ELF-1 (cell line): ENCODE measurements at regions not wholly inside any gene's neighbourhood (a gene's known extent, or its start where the extent isn't known, plus 50 kb on each side); places are given as distances from the start of the nearest gene placed in this dataset.

Experiments used
- DNase-seq: peaks from one replicate; pipeline ENCODE4 v3.0.0-alpha.2; 2016; ENCODE audit warnings: low read depth, low spot score

DNA sequence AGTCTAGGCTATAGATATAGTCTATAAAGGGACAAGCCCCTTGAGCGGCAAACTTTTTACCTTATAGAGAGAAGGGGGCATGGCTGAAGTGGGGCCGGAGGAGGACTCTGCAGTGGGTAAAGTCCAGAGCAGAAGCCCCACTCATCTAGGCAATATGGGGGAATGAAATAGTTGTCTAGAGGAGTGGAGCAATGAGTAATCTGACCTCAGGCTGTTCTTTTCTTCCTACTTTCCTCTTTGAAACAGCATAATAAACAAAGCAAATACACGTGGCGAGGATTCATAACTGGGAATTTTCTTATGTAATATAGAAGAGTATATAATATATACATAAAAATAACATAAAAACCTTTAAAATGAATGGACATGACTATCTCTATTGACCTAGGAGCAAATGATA is 546.4 kb upstream of the ZNF385D start:
- no peak for DNase-seq

DNA sequence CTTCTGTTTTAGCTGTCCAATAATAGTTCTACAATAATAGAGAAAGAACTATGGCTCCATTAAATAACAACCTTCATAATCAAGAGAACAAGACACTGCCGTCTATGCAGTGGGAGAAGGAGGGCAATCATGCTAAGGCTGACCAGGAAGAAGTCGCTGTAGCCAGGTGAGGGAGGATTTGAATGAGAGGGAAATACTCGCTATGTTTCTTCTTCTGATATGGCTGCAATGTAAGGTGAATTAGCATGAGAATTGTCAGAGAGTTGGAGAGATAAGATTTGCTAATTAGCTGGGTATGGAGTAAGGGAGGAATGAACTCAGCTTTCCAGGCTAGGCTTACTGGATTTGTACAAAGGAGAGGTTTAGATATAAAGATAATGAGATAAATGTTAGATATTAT is 555.4 kb upstream of the ZNF385D start:
- no peak for DNase-seq

DNA sequence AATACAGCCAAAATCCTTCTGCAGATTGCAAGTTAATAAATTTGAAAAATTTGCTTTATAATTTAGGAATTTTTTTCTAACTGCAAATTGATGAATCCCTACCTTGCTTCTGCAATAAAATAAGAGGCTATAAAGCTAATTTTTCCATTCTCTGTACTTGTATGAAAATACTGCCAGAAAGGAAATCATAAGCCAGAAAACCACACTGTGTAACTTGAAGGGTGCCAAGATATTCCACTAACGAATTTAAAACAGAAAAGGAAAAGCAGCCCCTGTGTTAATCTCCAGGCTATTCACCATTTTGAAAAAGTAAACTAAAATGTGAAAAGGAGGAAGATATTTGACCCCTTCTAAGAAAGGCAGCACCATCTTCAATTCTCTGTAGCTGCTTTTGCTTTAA is 557.9 kb upstream of the ZNF385D start:
- no peak for DNase-seq

DNA sequence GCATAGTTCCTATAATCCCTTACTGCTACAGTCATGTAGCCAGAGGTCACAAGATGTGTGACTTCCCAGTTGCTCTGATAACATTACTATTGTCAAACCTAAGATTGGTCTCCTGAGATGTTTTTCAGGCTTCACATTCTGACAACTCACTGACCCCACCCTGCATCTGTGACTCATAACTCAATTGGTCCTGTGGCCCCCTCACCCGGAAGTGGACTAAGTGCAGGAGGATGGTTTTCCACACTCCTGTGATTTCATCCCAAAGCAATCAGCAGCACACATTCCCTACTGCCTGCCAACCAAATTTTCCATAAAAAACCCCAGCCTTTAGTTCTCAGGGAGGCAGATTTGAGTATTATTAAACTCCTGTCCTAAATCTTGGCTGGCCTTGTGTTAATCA is 564.9 kb upstream of the ZNF385D start:
- DNase-seq: no peak

DNA sequence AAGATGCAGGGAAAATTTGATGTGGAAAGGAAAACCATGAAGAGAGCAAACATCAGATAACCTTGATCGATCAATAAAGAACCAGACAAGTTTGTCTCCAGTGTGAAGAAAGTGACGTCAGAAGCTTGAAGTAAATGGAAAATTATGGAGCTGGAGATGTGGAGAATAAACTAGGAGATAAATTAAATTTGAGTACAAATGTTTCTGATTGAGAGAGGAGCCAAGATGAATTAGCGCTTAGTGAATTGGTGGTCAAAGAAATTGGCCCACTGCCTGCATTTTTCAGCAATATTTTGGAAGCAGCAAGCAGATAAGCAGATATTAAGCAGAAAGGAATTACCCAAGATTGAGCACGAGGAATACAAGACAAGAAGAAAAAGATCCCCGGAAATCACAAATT is 567.3 kb upstream of the ZNF385D start:
- DNase-seq: no peak

DNA sequence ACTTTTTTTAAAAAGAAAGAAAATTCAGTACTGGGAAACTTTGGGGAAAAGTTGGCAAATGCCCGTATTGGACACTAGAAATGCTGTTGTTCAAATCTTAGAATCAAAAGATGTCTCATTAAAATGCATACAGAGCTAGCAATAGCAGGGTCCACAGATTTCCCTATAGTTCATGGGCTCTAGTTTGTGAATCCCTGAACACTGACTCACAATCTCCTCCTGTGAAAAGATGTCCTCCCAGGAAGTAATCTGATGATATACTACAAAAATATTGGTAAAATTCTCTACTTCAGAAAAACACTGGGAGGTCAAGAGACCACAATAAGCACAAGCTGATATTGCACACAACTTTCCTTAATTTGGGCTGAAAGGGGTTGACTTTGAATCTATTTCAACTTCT is 568.4 kb upstream of the ZNF385D start:
- DNase-seq: no peak

DNA sequence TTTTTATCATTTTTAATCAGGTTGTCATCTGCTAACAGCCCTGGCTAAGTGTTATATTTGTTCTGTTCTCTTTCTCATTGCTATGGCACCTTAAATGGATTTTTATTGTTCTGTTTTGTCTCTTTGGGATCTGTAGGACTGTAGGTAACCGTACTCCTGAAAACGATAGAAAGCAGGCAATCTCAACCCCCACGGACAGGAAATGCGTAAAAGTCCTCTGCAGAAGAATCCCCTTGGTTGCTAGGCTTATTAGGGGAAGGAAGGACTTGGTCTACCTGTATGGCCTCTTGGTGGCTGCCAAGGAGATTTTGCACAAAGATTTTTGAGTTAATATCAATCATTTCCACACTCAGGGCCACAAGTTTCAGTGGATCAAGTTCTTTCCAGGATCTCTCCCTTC is 571.9 kb upstream of the ZNF385D start:
- DNase-seq: no peak

DNA sequence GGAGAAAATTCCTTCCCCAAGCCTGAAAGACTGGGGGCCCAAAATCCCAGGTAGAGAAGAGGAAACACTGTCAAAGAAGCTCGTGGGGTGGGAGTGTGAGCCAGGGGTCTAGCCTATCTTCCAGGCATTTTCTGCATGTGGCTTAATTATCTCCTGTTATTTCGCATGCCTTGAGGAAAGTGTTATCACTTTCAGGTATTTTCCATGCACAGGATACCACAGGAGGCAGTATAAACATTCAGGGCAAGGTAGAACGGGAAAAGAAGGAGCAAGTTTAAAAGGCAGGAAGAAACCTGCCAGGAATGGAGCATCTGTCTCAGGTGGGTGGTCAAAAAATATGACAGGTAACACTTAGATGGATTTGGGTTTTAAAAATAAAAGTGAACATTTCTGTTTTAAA is 575.3 kb upstream of the ZNF385D start:
- DNase-seq: no peak

DNA sequence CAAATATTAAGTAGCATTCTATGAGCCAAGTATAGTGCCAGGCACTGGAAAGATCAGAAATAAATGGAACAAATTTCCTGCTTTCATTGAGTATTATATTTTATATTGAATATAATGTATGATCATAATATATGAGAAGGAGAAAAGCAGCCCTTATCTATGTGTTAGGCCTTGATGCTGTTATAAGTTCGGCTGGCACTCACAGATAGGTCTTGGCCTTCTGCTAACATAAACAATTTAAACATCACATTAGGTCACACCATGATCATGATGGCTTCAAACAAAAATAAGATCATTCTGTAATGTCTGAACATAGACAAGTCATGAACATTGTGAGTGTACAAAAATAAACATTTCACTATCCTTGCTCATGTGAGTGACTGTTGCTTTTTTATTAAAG is 584.0 kb upstream of the ZNF385D start:
- no peak for DNase-seq

DNA sequence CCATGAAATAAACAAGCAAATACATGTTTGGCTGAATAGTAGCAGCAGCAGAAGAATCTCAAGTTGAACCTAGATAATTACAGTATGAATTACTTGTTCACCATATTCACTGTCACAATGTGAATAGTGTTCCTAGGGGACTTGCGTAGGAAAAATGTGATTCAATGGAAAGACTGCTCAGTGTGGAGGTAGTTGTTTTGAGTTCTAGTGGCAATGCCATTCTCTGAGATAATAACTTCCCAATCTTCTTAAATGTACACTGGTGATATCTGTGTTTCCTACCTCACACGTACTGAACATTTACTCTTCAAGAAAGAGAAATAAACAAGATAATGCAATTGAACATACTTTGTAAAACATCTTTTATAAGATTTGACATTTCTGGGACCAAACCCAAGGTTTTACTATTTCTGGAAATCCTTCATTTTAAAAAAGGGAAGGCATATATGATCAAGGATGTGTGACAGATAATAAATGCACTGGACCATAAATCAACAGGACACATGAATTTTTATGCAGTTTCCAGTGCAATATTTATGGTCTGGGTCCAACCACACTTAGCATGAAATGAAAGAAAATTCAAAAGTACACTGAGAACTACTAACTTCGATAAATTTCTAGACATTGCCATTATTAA is 598.3 kb upstream of the ZNF385D start:
- no peak for DNase-seq

DNA sequence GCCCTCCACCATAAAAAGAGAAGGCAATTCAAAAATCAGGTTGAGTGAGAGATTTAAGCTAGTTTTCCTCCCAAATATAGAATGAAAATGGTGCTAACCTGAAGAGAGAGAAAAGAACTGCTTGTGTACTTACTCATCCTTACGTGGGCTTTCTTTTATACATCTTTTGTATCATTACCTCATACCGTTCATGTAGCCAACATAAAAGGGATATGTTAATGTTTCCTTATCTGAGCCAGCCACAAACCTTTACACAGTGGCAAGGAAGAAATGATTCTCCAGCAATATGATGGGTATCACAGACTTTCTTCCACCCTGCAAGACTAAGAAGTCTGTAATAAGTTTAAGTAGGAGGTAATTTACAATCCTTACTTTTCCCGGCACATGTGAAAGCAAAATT is 600.8 kb upstream of the ZNF385D start:
- no peak for DNase-seq

DNA sequence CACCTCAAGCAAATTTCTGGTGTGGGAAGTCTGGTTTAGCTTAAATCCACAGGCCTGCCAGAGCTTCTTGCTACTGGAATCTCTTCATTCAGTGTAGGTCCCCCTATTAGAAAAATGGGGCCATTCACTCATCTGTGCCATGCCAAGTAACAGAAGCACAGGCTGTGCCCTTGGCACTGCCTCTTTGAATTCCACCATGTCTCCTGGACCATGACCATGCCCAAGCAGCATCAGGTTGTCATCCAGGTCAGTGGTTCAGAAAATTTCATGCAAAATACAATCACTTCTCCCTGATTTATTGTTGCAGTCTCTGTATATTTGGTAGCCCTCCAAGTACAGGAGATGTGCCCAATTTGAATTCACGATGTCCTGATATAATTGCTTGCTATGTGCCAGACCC is 602.1 kb upstream of the ZNF385D start:
- DNase-seq: no peak

DNA sequence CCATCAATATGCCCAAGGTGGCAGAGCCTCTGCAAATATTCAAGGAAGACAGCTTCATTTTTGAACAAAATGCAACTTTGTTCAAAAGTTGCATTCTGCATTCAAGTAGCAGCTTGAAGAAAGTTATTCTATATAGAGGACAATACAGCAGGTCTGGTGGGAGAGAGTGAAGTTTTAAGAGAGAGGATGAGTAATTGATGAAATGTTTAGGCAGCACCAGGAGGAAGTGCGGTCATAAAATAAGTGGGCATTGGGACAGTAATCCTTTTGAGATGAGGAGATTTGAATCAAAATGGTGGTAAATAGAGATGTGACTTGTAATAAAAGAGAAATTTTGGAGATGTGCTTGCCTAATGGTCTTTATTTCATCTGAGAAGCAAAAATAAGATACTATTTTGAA is 607.3 kb upstream of the ZNF385D start:
- no peak for DNase-seq

DNA sequence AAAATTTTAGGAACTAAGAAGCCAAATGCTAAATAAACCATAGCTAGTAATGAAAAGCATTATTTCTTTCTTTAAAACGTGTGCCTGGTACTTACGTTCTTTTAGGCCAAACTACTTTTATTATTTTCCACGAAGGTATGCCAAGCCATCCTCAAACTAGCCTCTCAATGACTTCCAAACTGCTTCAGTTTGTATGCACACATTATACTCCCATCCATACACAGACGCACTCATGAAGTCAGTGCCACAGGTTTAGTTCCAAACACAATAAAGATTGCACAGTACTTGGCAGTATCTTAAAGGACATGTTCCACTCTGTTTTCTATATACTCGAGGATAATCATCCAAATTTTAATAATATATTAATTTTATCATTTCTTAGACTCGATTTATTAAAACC is 609.2 kb upstream of the ZNF385D start:
- no peak for DNase-seq

DNA sequence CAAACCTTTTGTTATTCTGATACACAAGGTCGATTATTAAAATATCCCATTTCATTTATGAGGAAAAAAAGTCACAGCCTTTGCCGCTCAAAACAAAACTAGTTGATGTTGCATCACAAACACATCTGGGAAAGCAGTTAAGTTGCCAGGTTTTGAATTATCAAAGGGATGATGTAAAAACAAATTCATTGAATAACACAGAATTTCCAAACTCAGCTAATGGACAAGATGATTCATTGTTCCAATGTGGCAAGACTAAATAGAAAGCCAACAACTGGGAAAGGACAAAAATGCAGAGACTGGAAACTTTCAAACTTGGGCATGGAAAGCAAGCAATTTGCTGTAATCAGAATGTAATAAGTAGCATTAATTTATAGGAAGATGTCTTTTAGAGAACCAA is 610.0 kb upstream of the ZNF385D start:
- DNase-seq: no peak

DNA sequence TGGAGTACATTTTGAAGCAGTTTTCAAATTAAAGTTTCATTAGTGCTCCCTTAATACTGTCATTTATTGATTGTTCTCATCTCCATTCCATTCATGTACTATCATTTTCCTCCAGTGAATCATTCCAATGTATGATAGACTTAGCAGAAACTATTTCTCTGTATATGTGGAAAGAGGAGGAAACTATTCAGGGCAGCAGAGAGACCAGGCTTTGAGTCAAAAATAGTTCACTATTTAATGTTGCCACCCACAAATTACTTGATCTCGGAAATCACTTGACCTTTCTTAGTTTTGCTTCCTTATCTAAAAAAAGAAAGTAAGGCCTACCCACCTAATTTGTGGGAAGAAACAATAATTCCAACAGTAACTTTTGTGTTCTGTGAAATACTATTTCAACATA is 610.5 kb upstream of the ZNF385D start:
- no peak for DNase-seq

DNA sequence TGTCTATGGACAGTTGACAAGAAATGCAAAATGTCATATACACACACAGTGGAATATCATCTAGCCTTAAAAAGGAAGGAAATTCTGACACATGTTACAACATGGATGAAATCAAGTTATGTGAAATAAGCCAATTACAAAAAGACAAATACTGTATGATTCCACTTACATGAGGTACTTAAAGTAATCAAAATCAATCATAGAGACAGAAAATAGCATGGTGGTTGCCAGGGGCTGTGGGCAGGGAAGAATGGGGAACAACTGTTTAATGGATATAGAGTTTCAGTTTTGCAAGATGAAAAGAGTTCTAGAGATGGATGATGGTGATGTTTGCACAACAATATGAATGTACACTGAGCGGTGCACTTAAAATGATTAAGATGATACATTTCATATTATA is 613.8 kb upstream of the ZNF385D start:
- no peak for DNase-seq

DNA sequence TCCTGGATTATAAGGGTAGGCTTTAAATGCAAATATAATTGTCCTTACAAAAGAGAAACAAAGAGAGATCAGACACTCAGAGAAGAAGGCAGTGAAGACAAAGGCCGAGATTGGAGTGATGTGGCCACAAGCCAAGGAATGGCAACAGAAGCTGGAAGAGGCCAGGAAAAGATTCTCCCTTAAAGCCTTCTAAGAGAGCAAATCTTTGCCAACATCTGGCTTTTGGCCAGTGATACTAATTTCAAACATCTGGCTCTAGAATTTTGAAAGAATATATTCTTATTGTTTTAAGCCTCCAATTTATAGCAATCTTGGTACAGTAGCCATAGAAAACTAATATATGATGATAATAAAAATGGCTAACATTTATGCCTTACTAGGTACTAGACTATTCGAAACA is 615.8 kb upstream of the ZNF385D start:
- DNase-seq: no peak

DNA sequence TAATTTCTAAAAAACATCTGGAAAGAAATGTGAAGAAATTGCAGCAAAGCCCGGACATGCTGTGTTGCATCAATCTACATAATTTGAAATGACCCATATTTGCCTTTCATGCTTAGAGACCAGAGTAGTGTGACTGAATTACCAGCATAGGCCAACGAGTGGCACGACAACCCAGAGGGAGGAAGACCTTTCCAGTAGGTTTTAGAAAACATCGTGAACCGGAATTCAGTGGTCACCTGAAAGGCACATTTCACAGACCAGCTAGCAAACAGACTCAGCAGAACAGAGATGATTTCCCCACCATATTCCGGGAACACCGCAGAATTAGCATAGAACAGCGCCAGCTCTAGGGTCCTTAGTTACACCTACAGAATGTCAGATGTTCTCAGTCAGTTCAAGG is 620.0 kb upstream of the ZNF385D start:
- DNase-seq: no peak

DNA sequence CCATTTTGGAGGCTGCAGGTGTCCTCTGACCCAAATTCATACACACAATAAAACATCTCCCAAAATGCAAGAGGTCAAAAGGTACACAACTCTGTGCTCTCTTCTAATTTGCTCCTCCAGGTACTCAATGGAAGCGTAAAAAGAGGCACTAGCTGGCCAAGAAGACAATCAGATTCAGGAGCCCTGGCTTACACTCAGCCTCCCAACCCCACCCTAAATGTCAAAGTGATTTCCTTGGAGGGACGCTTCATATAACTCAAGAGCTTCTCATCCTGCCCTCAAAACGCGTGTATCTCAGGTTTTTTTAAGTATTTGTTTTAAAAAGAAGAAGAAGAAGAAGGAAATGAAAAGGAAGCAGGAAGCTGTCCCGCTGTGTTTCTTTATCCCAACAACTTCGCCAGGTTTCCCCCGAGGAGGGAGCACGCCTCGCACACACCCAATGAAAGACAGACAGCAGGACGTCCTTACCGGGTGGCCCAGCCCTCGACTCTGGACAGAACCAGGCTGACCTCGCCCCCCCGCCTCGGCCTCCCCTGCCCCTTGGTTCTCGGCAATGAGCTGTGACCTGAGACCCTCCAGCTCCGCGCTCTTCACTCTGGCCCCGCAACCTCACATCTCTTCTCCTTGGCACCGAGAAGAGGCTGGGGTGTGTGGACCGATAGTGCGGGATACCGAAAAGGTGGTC is 620.7 kb upstream of the ZNF385D start:
- peak; percentile 14 for DNase-seq

DNA sequence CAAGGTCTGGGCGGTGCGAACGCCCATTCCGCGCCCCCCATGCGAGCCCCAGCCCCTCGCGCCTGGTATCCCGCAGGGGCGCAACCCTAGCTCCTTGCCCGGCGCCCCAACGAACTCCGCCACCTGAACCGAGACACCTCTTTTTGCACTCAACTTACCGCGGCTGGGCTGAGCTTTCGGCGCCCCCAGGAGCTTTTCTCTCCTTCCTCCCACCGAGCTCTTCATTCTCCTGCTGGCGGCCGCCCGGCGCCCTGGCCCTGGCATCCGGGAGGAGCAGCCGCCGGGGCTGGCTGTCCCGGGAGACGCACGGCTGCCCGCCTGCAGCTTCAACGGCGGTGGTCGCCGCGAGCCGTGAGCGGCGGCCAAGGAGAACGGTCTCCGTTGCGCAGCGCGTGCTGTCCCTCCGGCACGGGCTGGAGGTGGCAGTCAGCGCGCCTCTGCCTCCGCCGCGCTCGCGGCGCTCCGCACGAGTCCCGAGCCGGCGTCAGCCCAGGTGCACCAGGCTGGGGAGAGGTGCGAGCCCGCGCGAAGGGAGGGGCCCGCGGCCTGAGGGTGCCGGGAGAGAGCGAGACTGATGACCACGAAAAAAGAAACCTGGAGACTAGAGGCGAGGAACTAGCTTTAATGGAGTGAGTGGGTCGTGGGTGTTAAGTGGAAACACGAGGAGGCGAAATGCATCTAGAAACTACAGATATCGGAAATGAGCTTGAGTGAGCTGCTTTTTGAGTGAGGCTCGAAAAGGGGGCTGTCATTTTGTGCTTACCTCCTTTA is 621.5 kb upstream of the ZNF385D start:
- peak; percentile 48 for DNase-seq

DNA sequence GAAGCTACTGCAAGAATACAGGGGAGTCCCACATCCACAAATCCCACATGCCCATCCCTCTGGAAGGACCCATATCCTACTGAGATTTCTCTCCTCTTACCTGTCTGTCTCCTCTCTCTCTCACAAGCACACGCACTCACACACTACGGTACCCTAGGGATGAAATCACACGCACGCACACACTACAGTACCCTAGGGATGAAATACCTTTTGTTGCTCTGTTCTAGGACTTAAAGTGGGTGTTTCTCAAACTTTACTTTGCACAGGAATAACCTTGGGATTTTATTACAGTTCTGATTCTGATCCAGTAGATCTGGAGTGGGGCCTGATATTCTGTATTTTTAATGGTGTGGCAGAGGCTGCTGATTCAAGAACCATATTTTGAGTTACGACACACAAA is 622.2 kb upstream of the ZNF385D start:
- DNase-seq: no peak

DNA sequence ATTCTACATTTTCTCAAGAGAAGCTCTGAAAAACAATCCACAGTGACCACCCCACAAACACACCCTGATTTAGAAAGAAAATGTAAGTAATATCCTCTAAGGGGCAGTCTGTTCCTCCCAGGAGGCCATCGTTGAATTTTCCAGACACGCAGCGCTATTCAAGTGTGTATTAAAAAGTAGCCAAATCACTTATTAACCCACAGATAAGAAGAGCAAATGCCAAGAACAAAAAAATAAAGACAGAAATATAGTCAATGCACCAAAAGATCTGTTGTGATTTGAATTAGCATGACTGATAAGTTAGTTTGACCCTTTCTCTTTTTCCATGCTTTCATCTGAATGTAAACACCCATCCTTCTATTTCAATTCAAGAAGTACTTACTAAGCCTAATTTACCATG is 622.8 kb upstream of the ZNF385D start:
- DNase-seq: no peak
